Aorta (tissue), 5 donors: ENCODE measurements at regions not wholly inside any gene's neighbourhood (a gene's known extent, or its start where the extent isn't known, plus 50 kb on each side); places are given as distances from the start of the nearest gene placed in this dataset.

Experiments used
- ATAC-seq: fragments of 200-7000 bp; cut with Tn5 transposase; one replicate; pipeline ENCODE4 v1.9.1; 2022; ENCODE audit warnings: moderate library complexity; ENCODE audit not compliant: low FRiP score
- DNase-seq, 2 donors: peaks; one replicate each; pipeline ENCODE4 v3.0.0-alpha.2; 2020
- H3K27ac ChIP-seq, 2 donors: one replicate each; pipeline ENCODE4 v1.5.1; 2013; ENCODE audit warnings: low read length in 2 of 2, mild to moderate bottlenecking in 2 of 2, moderate library complexity in 2 of 2, control low read depth in 1 of 2, inconsistent platforms in 1 of 2, low read depth in 1 of 2
- H3K27me3 ChIP-seq, 2 donors: one replicate each; pipeline ENCODE4 v1.6.1; 2013; ENCODE audit warnings: control low read depth in 1 of 2, low read length in 1 of 2, mild to moderate bottlenecking in 1 of 2, moderate library complexity in 1 of 2; ENCODE audit not compliant: insufficient read depth in 2 of 2, control insufficient read depth in 1 of 2
- H3K36me3 ChIP-seq, 2 donors: one replicate each; pipeline ENCODE4 v1.6.1; 2013; ENCODE audit warnings: control low read depth in 1 of 2, low read length in 1 of 2, mild to moderate bottlenecking in 1 of 2; ENCODE audit not compliant: insufficient read depth in 2 of 2, control insufficient read depth in 1 of 2
- H3K4me1 ChIP-seq, 2 donors: one replicate each; pipeline ENCODE4 v1.6.1; 2013; ENCODE audit warnings: low read length in 2 of 2, control low read depth in 1 of 2, mild to moderate bottlenecking in 1 of 2, moderate library complexity in 1 of 2; ENCODE audit not compliant: insufficient read depth in 2 of 2, control insufficient read depth in 1 of 2
- H3K4me3 ChIP-seq, 2 donors: one replicate each; pipeline ENCODE4 v1.5.1; 2013; ENCODE audit warnings: low read length in 2 of 2, control low read depth in 1 of 2, mild to moderate bottlenecking in 1 of 2
- H3K9me3 ChIP-seq: one replicate; pipeline ENCODE4 v1.6.1; 2013; ENCODE audit warnings: mild to moderate bottlenecking, low read length; ENCODE audit not compliant: control insufficient read depth
- WGBS, 2 donors: extraction: QIAGEN DNeasy Blood & Tissue Kit; methylation state at CpG; one replicate each; pipeline ENCODE4 v1.1.7; 2013; 5-methylcytosine and 5-hydroxymethylcytosine counted together
- intact Hi-C, 2 donors: fragments of 100-400 bp; cut with DNase I; formaldehyde crosslinking; loops; one replicate each; pipeline versions ENCODE4 v1.14.2 to v1.15.0; 2022
- donor health status: healthy with polysubstance abuse.
- donor health status: Bipolar disorder and iron deficiency.
- donor health status: DM: no; HTN: no; CAD: no.
- donor health status: DM: no; HTN: no; CAD: no.
- donor health status: DM: yes; HTN: yes; CAD: no.

GRCh38 chr1:191697556-191697955, 460.7 kb upstream of the RGS18 start:
- DNase-seq (no peak), ATAC-seq (no peak)
- Histone ChIP-seq H3K4me3 (no peak overlapping the region), H3K9me3 (no peaks in the 10 kb centered on the region), H3K27ac (no peak overlapping the region), H3K36me3 (no peaks in the 10 kb centered on the region), H3K4me1 (no peaks in the 10 kb centered on the region), H3K27me3 (no peaks in the 10 kb centered on the region)
- intact Hi-C loops: no loop called here

GRCh38 chr1:191698246-191698645, 460.0 kb upstream of the RGS18 start:
- intact Hi-C loops: no loop called here
- 16 to 24% methylated on average over 1 of the region's 1 CpG for WGBS, 2 donors

GRCh38 chr1:191699343-191699742, 458.9 kb upstream of the RGS18 start:
- Histone ChIP-seq H3K27me3 (no peaks in the 10 kb centered on the region), H3K27ac (no peak overlapping the region), H3K9me3 (no peaks in the 10 kb centered on the region), H3K4me3 (no peak overlapping the region), H3K36me3 (no peaks in the 10 kb centered on the region), H3K4me1 (no peaks in the 10 kb centered on the region)
- intact Hi-C loops: no loop called here
- DNase-seq (no peak), ATAC-seq (no peak)
- WGBS, 2 donors: 76 to 82% methylated on average over 1 of the region's 1 CpG

More at GRCh38 chr1:191698246-191698645, 460.0 kb upstream of the RGS18 start:
- DNase-seq: no peak
- H3K27ac ChIP-seq: no peak overlapping the region
- no peaks in the 10 kb centered on the region for H3K36me3 ChIP-seq
- H3K4me3 ChIP-seq: no peak overlapping the region
- no peaks in the 10 kb centered on the region for H3K9me3 ChIP-seq
- no peaks in the 10 kb centered on the region for H3K27me3 ChIP-seq
- H3K4me1 ChIP-seq: no peaks in the 10 kb centered on the region
- no peak for ATAC-seq

GRCh38 chr1:191700922-191701321, 457.3 kb upstream of the RGS18 start:
- no peak overlapping the region for H3K27ac ChIP-seq
- DNase-seq (no peak), ATAC-seq (no peak)
- H3K9me3 ChIP-seq: no peaks in the 10 kb centered on the region
- intact Hi-C loops: no loop called here
- H3K36me3 ChIP-seq: no peaks in the 10 kb centered on the region
- no peaks in the 10 kb centered on the region for H3K27me3 ChIP-seq
- H3K4me3 ChIP-seq: no peak overlapping the region
- H3K4me1 ChIP-seq: no peaks in the 10 kb centered on the region
- WGBS, 2 donors: 94 to 98% methylated on average over 3 of the region's 3 CpGs

- WGBS, 2 donors: 66 to 70% methylated on average over 2 of the region's 2 CpGs
- Histone ChIP-seq H3K27ac (no peak overlapping the region), H3K4me3 (no peak overlapping the region), H3K27me3 (no peaks in the 10 kb centered on the region), H3K4me1 (no peaks in the 10 kb centered on the region), H3K9me3 (no peaks in the 10 kb centered on the region), H3K36me3 (no peaks in the 10 kb centered on the region)
- intact Hi-C loops: no loop called here
- no peak for DNase-seq
- no peak for ATAC-seq
Observed at GRCh38 chr1:191702124-191702523, 456.1 kb upstream of the RGS18 start.

- Histone ChIP-seq H3K4me1 (no peaks in the 10 kb centered on the region), H3K4me3 (no peak overlapping the region), H3K27me3 (no peaks in the 10 kb centered on the region), H3K27ac (no peak overlapping the region), H3K36me3 (no peaks in the 10 kb centered on the region), H3K9me3 (no peaks in the 10 kb centered on the region)
- intact Hi-C loops: no loop called here
- WGBS, 2 donors: 70 to 76% methylated on average over 2 of the region's 2 CpGs
- DNase-seq (no peak), ATAC-seq (no peak)
Observed at GRCh38 chr1:191707288-191707687, 451.0 kb upstream of the RGS18 start.

GRCh38 chr1:191709215-191709614, 449.0 kb upstream of the RGS18 start:
- intact Hi-C loops: no loop called here
- 54 to 63% methylated on average over 2 of the region's 2 CpGs for WGBS, 2 donors
- DNase-seq (no peak), ATAC-seq (no peak)
- Histone ChIP-seq H3K4me1 (no peaks in the 10 kb centered on the region), H3K27ac (no peak overlapping the region), H3K27me3 (no peaks in the 10 kb centered on the region), H3K4me3 (no peak overlapping the region), H3K36me3 (no peaks in the 10 kb centered on the region), H3K9me3 (no peaks in the 10 kb centered on the region)

- DNase-seq: no peak
- H3K36me3 ChIP-seq: no peaks in the 10 kb centered on the region
- H3K27me3 ChIP-seq: no peaks in the 10 kb centered on the region
- H3K4me3 ChIP-seq: no peak overlapping the region
- H3K4me1 ChIP-seq: no peaks in the 10 kb centered on the region
- no peak for ATAC-seq
- H3K27ac ChIP-seq: no peak overlapping the region
- H3K9me3 ChIP-seq: no peaks in the 10 kb centered on the region
- intact Hi-C loops: no loop called here
- WGBS, 2 donors: 84 to 88% methylated on average over 6 of the region's 6 CpGs
Observed at GRCh38 chr1:191711961-191712360, 446.3 kb upstream of the RGS18 start.

- H3K4me3 ChIP-seq: no peak overlapping the region
- H3K9me3 ChIP-seq: no peaks in the 10 kb centered on the region
- no peak overlapping the region for H3K27ac ChIP-seq
- intact Hi-C loops: no loop called here
- 82 to 84% methylated on average over 2 of the region's 2 CpGs for WGBS, 2 donors
- ATAC-seq: no peak
- no peak for DNase-seq
- no peaks in the 10 kb centered on the region for H3K4me1 ChIP-seq
- H3K36me3 ChIP-seq: no peaks in the 10 kb centered on the region
- no peaks in the 10 kb centered on the region for H3K27me3 ChIP-seq
Observed at GRCh38 chr1:191714845-191715244, 443.4 kb upstream of the RGS18 start.
